KBM-7 (cell line): ENCODE measurements at regions not wholly inside any gene's neighbourhood (a gene's known extent, or its start where the extent isn't known, plus 50 kb on each side); places are given as distances from the start of the nearest gene placed in this dataset.
"Not testable (repeated sequence)": the region's sequence is repeated elsewhere in the genome, so short reads cannot be mapped to it uniquely, and the experiment has no call there.

Experiments
- DNase-seq: peaks from one replicate; pipeline ENCODE4 v3.0.0-alpha.2; 2015
- in situ Hi-C: fragments of 300-500 bp; cut with MboI; formaldehyde crosslinking; loops from 2 replicates; pipeline ENCODE4 v1.14.3; 2020; ENCODE audit warnings: low sequenced_read_pairs, low pct_unique_long_range_greater_than_20kb, mixed read lengths

- no peak for DNase-seq
- in situ Hi-C loops: no loop called here
These were observed 50.0 kb upstream of the ACYP2 start for GRCh38 chr2:54065411-54065810.

GRCh38 chr2:54063967-54064535 lies 51.4 kb upstream of the ACYP2 start:
- in situ Hi-C loops: no loop called here
- no peak for DNase-seq

- no peak for DNase-seq
- in situ Hi-C loops: no loop called here
These were observed 53.0 kb upstream of the ACYP2 start for GRCh38 chr2:54062401-54062800.

GRCh38 chr2:54061272-54061671 lies 54.1 kb upstream of the ACYP2 start:
- in situ Hi-C loops: no loop called here
- no peak for DNase-seq

- no peak for DNase-seq
- in situ Hi-C loops: no loop called here
These were observed 55.4 kb upstream of the ACYP2 start for GRCh38 chr2:54059986-54060385.

DNA sequence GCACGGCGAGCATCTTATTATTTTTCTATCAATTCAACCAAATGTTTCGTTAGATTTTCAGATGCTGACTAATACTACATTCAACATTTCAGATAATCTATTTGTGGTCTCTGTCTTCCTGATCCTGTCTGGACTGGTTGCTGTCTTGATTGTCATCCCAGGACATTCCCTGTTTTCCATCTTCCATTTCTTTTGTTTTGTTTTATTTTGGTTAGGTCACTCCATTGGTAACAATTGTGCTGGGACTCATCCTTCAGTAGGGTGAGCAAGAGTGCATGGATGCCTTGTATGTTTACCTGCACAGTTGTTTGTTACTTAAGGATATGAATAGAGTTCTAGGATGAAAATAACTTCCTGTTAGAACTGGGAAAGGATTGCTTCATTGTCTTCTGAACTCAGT lies 55.9 kb upstream of the ACYP2 start:
- DNase-seq: no peak
- in situ Hi-C loops: no loop called here

- in situ Hi-C loops: no loop called here
- DNase-seq: no peak
These were observed 57.0 kb upstream of the ACYP2 start for GRCh38 chr2:54058449-54058848.

- in situ Hi-C loops: no loop called here
- no peak for DNase-seq
These were observed 60.6 kb upstream of the ACYP2 start for GRCh38 chr2:54054774-54055173.

DNA sequence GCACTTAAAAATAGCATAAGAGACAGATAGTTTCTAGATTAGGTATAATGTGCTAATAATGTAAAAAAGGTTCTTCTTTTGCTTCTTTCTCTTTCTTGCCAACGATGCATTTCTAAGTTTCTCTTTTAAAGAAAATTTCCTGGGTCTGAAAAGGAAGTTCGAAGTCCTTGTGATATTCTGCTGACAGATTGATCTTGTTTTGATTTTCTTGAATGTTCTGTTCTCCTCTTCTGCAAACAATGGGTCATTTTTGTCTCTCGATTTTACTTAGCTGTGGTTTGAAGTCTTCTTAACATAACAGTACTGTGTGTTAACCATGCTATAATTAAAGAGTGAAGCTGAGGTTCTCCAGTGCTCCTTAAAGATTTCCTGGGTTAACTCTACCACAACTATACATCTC lies 61.1 kb upstream of the ACYP2 start:
- in situ Hi-C loops: no loop called here
- no peak for DNase-seq

GRCh38 chr2:54053830-54054229 lies 61.6 kb upstream of the ACYP2 start:
- in situ Hi-C loops: no loop called here

DNA sequence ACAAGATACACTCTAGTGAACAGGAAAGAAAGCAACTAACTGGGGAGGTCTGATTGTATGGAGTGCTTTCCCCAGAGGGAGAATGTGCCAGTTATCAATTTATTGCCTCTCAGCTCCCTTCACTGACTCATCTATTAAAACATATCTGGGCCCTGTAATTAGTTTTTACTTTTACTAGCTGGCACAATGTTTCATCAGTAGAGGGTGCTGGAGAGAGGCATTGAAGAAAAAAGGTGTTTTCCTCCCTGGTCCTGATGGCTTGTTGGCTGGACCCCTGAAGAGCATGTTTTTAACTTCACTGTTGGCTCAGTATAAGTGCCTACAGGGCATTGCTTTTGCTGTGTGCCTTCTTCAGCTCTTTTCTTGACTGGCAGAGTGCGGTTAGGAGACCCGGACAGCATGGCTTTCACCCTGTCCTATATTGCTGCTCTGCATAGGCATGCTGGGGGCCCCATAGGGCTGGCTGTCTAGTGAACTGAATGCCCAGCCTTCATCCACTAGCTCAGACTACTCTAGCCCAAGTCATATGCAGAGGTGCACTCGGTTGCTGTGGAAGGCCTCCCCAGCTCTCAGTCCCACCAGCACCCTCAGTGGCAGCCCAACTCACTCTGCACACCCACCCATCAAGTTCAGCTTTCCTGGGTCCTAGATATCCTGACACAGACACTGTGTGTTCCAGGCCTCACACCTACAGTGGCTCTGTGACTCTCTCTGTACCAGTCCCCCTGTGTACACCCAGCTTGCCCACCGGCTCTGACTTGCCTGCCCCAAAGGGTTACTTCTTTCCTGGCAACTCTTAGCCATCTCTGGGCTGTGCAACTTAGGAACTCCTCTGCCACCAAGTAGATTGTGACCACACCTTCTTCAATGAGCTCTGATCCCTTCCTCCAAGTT lies 62.3 kb upstream of the ACYP2 start:
- no peak for DNase-seq

More at GRCh38 chr2:54053830-54054229, 61.6 kb upstream of the ACYP2 start:
- no peak for DNase-seq

GRCh38 chr2:54050445-54050844 lies 65.0 kb upstream of the ACYP2 start:
- no peak for DNase-seq
- in situ Hi-C loops: no loop called here

More for the DNA sequence above, 62.3 kb upstream of the ACYP2 start:
- in situ Hi-C loops: no loop called here

DNA sequence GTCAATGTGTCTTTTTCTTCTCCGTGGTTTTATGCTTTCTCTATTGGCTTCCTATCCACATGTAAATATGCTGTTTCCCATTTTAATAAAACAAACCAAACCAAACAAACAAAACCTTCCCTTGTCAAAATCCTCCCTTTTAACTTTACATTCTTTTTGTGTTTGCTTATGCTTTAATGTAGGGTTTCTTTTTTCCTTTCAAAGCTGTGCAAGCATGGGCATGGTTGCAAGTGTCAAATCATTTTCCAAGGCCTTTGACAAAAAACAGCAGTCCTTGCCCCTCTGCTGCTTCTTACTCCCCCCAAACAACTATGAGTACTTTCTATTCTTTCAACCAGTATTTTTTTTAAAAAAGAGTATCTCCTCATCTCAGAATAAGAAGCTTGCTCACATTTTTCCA lies 66.0 kb upstream of the ACYP2 start:
- no peak for DNase-seq
- in situ Hi-C loops: no loop called here

GRCh38 chr2:54048896-54049295 lies 66.5 kb upstream of the ACYP2 start:
- DNase-seq, in situ Hi-C loops: not testable (repeated sequence)

DNA sequence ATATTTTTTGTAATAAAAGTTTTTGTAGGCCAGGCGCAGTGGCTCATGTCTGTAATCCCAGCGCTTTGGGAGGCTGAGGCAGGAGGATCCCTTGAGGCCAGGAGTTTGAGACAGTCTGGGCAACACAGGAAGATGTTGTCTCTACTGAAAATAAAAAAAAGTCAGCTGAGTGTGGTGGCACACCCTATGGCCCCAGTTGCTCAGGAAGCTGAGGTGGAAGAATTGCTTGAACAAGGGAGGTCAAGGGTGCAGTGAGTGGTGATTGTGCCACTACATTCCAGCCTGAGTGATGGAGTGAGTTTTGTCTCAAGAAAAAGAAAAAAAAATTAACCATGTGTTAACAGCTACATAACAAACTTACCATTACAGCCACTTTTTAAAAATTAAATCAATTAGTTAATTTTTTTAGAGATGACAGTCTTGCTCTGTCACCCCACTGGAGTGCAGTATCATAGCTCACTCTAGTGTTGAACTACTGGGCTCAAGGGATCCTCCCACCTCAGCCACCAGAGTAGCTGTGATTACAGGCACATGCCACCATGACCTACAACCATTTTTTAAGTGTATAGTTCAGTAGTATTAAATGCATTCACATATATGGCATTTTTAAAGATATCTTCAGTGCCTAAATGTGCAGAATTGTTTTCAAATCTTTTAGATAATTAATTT lies 67.2 kb upstream of the ACYP2 start:
- in situ Hi-C loops: no loop called here
- peak; percentile 12 for DNase-seq

GRCh38 chr2:54047658-54048057 lies 67.8 kb upstream of the ACYP2 start:
- in situ Hi-C loops: no loop called here
- no peak for DNase-seq

- in situ Hi-C loops: no loop called here
- DNase-seq: no peak
These were observed 68.3 kb upstream of the ACYP2 start for GRCh38 chr2:54047091-54047490.

GRCh38 chr2:54042897-54043620 lies 72.3 kb upstream of the PSME4 start:
- no peak for DNase-seq
- in situ Hi-C loops: no loop called here

- no peak for DNase-seq
- in situ Hi-C loops: no loop called here
These were observed 71.5 kb upstream of the PSME4 start for GRCh38 chr2:54042341-54042740.

DNA sequence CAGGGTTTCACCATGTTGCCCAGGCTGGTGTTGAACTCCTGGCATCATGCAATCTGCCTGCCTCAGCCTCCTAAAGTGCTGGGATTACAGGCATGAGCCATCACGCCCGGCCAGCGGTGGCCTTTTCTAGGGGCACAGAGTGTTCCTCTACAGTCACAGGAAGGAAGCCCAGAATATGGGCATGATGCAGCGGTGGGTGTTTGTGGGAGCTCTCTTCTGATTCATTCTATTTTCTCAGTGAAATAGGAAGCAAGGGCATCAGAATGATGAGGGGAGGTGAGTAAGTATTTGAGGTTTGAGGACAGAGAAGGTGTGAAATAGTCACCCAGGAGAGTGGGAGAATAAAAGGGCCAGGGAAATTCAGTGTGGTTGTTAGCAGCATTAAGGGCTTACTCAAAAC lies 70.3 kb upstream of the PSME4 start:
- no peak for DNase-seq
- in situ Hi-C loops: no loop called here
